ENCODE measurements at regions not wholly inside any gene's neighbourhood (a gene's known extent, or its start where the extent isn't known, plus 50 kb on each side); places are given as distances from the start of the nearest gene placed in this dataset.

DNA sequence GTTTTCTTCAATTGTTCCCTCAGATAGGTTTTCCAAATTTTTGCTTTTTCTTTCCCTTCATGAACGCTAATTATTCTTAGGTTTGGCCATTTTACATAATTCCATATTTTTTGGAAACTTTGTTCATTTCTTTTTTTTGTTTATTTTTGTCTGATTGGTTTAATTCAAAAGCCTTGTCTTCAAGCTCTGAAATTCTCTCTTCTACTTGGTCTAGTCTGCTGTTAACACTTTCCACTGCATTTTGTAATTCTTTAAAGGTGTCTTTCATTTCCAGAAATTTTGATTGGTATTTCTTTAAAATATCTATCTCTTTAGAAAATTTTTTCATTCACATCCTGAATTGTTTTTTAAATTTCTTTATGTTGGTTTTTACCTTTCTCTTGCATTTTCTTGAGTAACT lies 63.9 kb upstream of the VLDLR start:
- no peak for DNase-seq (ENCODE audit: insufficient read length, low spot score)
- no peak for FAIRE-seq
- TF ChIP-seq POLR2A (IDR thresholded peaks at IDR 0.05; ENCODE audit: low read depth, low read length): no peak

GRCh38 chr9:2559192-2560152 lies 62.1 kb upstream of the VLDLR start:
- DNase-seq (ENCODE audit: insufficient read length, low spot score) (peak; percentile 35), FAIRE-seq (peak; percentile 99)
- no peak for TF ChIP-seq POLR2A (IDR thresholded peaks at IDR 0.05; ENCODE audit: low read depth, low read length)

DNA sequence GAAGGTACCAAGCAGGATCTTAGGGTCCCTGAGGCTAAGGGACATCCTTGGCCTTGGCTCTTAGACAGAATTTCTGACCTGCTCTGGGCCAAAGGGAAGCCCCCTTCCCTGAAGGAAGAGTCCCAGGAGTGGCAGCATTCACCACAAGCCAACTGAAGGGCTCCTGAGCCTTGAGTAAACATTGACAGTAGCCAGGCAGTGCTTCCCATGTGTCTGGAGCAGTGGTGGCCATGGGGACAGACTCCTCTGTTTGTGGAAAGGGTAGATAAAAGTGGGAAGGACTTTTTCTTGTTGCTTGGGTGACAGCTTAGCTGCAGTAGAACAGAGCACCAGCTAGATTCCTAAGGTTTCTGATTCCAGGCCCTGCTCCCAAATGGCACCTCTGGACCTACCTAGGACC lies 61.4 kb upstream of the VLDLR start:
- TF ChIP-seq POLR2A (IDR thresholded peaks at IDR 0.05; ENCODE audit: low read depth, low read length): no peak
- FAIRE-seq: no peak
- DNase-seq (ENCODE audit: insufficient read length, low spot score): no peak

DNA sequence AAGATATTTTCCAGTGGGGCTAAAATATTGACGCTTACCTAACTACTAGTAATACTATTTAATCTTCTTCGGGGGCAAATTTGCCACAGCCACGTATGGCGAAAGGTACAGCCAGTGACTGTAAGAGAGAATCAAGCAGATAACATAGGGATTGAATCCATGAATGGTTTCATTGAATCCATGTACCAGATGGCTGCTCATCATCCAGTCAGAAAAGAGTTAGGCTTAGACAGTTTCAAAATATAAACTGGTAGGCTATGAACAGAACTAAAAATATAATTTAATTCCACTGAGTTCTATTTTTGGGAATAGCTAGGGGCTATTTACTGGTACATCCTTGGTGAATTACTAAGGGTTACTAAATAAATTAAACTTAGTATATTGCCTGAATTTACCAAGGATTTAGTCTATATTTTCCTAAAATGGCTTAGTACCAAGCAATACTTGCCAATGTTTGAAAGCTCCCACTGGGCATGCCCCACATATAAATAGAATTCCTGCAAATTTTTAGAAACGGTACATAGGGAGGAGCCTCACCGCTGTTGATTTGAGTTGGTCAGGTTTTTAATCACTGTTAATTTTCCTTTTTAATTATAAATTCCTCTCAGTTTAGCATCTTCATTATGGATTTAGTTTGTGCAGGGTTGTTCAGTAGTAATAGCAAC lies 55.8 kb upstream of the VLDLR start:
- DNase-seq (ENCODE audit: insufficient read length, low spot score) (no peak), FAIRE-seq (no peak)
- TF ChIP-seq POLR2A (IDR thresholded peaks at IDR 0.05; ENCODE audit: low read depth, low read length): no peak

DNA sequence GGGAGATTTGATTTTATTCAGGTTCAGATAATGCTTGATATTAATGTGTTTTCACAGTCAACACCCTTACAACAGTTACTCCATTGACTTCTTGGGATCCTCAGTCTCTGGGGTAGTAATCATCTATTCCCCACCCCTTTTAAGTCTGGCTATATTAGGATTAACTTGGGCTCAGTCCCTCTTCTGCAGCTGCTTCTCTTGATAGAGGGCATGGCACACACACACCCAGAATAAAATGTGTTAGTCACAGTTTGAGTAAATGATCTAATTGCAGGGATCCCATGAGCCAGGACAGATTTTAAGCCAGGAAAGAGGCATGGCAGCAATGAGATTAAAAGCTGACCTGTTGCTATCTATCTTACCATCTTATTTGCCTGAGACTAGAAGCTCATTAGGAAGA lies 53.7 kb upstream of the VLDLR start:
- no peak for DNase-seq (ENCODE audit: insufficient read length, low spot score)
- no peak for TF ChIP-seq POLR2A (IDR thresholded peaks at IDR 0.05; ENCODE audit: low read depth, low read length)
- FAIRE-seq: no peak

- no peak for TF ChIP-seq POLR2A (IDR thresholded peaks at IDR 0.05; ENCODE audit: low read depth, low read length)
- no peak for DNase-seq (ENCODE audit: insufficient read length, low spot score)
Measured at GRCh38 chr9:2568689-2569088, 52.9 kb upstream of the VLDLR start.

DNA sequence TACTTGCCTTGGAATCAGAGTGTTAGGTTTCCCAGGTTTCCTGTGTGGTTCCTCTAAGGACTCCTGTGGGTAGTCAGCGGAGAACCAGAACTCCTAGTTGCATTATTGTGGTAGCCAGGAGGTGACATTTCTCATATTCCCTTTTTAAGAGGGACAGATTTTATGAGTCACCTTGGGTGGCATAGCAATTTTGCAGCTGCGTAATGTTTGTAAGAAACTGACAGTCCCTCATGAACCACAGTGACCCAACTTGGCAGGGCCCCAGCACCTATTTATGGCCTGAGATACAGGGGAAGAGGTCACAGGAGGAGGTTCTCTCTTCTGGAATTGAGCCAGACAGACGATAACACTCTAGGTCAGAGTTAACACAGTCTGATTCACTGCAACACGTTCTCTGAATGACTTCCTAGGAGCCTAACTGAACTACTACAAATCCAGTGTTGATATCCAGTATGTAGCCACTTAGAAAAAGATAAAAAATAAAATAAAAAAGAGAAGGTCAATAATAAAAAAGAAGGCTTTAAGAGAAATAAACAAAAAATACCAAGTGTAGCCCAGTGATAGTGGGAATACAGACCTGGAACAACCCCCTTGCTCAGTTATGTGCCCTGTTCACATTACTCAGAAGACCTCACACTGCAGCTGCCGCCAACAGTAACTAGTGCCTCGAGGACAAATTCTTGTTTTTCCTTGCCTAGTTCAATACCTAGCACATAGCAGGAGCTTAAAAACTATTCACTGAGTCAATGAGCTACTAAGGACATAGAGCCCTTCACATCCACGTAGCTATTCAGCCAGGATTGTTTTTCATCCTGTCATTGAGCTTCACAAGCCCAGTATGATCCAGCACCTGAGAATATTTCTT lies 50.7 kb upstream of the VLDLR start:
- no peak for TF ChIP-seq POLR2A (IDR thresholded peaks at IDR 0.05; ENCODE audit: low read depth, low read length)
- peak; percentile 100 for FAIRE-seq
- peak; percentile 26 for DNase-seq (ENCODE audit: insufficient read length, low spot score)

More at GRCh38 chr9:2568689-2569088, 52.9 kb upstream of the VLDLR start:
- FAIRE-seq: peak; percentile 53

Measured in H54 (cell line).